Smooth muscle cell (in vitro differentiated cells): ENCODE measurements at regions not wholly inside any gene's neighbourhood (a gene's known extent, or its start where the extent isn't known, plus 50 kb on each side); places are given as distances from the start of the nearest gene placed in this dataset.

Source experiments
- DNase-seq: peaks from one replicate; lab custom pipeline; 2025; ENCODE audit not compliant: unreplicated experiment; lab: John Stamatoyannopoulos, UW
- H2AFZ ChIP-seq: fragments of 200-600 bp; sonication (generic); 2 replicates; pipeline ENCODE4 v1.6.0; 2016; ENCODE audit warnings: antibody characterized with exemption, low read depth, mild to moderate bottlenecking
- H3F3A ChIP-seq: fragments of 200-600 bp; sonication (generic); 2 replicates; pipeline ENCODE4 v1.6.0; 2017; ENCODE audit warnings: antibody characterized with exemption, low read depth
- H3K27ac ChIP-seq: fragments of 200-600 bp; sonication (generic); 2 replicates; pipeline ENCODE4 v1.5.1; 2016; ENCODE audit warnings: low read depth, mild to moderate bottlenecking
- H3K27me3 ChIP-seq: fragments of 200-600 bp; sonication (generic); 2 replicates; pipeline ENCODE4 v1.6.1; 2016; ENCODE audit warnings: low read depth, mild to moderate bottlenecking
- H3K36me3 ChIP-seq: fragments of 200-600 bp; sonication (generic); 2 replicates; pipeline ENCODE4 v1.5.1; 2016; ENCODE audit warnings: low read depth
- H3K4me1 ChIP-seq: fragments of 200-600 bp; sonication (generic); 2 replicates; pipeline ENCODE4 v1.5.1; 2016; ENCODE audit warnings: low read depth
- H3K4me2 ChIP-seq: fragments of 200-600 bp; sonication (generic); 2 replicates; pipeline ENCODE4 v1.6.0; 2016; ENCODE audit warnings: mild to moderate bottlenecking
- H3K4me3 ChIP-seq: fragments of 200-600 bp; sonication (generic); 2 replicates; pipeline ENCODE4 v1.5.1; 2016; ENCODE audit warnings: mild to moderate bottlenecking
- H3K79me2 ChIP-seq: fragments of 200-600 bp; sonication (generic); 2 replicates; pipeline ENCODE4 v1.6.0; 2016; ENCODE audit warnings: low read depth, mild to moderate bottlenecking
- H3K9ac ChIP-seq: fragments of 200-600 bp; sonication (generic); 2 replicates; pipeline ENCODE4 v1.6.0; 2016; ENCODE audit warnings: low read depth
- H3K9me3 ChIP-seq: fragments of 200-600 bp; sonication (generic); replicated peaks from 2 replicates; pipeline ENCODE4 v1.5.1; 2016; ENCODE audit warnings: low read depth
- H4K20me1 ChIP-seq: fragments of 200-600 bp; sonication (generic); 2 replicates; pipeline ENCODE4 v1.6.0; 2016; ENCODE audit warnings: low read depth
- WGBS: methylation state at CpG from one replicate; pipeline ENCODE4 v1.1.7; 2016; ENCODE audit warnings: low lambda C conversion rate; 5-methylcytosine and 5-hydroxymethylcytosine counted together
- TF ChIP-seq, protein P1 (sequence below): fragments of 200-600 bp; sonication (generic); IDR thresholded peaks from 2 replicates; pipeline ENCODE4 v1.5.1; 2017; ENCODE audit warnings: borderline replicate concordance, mild to moderate bottlenecking, antibody characterized with exemption; ENCODE audit not compliant: insufficient read depth, poor library complexity, severe bottlenecking

DNA sequence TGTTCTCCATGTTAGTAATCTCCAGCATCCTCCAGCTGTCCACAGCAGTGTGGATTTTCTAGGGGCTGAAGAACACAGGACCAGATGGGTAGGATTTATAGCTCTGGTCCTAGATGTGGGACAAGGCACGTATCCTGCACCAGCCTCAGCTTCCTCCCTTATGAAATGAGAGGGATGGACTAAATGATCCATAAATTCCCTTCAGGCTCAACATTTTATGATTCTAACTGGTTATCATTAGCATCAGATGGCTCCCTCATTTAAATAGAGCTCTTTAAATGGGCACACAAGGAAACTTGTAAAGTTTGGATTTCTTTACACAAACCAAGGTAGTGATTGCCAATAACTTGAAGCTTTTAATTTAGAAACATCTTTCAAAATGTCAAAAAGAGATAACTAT lies 97.7 kb downstream of the ESM1 start:
- Histone ChIP-seq H3K4me3 (no peak overlapping the region), H3K4me2 (no peak overlapping the region), H3K79me2 (no peaks in the 10 kb centered on the region), H3K4me1 (no peaks in the 10 kb centered on the region), H2AFZ (no peak overlapping the region), H3K36me3 (no peaks in the 10 kb centered on the region), H3K27ac (no peak overlapping the region), H4K20me1 (no peaks in the 10 kb centered on the region), H3K9ac (no peak overlapping the region), H3K27me3 (peaks cover 31% of the 10 kb centered on the region), H3F3A (no peaks in the 10 kb centered on the region), H3K9me3 (no peaks in the 10 kb centered on the region)
- WGBS: 83% methylated on average over 1 of the region's 1 CpG
- no peak for DNase-seq
- TF ChIP-seq, protein P1, sequence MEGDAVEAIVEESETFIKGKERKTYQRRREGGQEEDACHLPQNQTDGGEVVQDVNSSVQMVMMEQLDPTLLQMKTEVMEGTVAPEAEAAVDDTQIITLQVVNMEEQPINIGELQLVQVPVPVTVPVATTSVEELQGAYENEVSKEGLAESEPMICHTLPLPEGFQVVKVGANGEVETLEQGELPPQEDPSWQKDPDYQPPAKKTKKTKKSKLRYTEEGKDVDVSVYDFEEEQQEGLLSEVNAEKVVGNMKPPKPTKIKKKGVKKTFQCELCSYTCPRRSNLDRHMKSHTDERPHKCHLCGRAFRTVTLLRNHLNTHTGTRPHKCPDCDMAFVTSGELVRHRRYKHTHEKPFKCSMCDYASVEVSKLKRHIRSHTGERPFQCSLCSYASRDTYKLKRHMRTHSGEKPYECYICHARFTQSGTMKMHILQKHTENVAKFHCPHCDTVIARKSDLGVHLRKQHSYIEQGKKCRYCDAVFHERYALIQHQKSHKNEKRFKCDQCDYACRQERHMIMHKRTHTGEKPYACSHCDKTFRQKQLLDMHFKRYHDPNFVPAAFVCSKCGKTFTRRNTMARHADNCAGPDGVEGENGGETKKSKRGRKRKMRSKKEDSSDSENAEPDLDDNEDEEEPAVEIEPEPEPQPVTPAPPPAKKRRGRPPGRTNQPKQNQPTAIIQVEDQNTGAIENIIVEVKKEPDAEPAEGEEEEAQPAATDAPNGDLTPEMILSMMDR: no peak

- no peak overlapping the region for H3K9ac ChIP-seq
- H4K20me1 ChIP-seq: no peaks in the 10 kb centered on the region
- WGBS: 58% methylated on average over 1 of the region's 1 CpG
Observed at GRCh38 chr5:54886866-54887265, 98.5 kb downstream of the ESM1 start.

DNA sequence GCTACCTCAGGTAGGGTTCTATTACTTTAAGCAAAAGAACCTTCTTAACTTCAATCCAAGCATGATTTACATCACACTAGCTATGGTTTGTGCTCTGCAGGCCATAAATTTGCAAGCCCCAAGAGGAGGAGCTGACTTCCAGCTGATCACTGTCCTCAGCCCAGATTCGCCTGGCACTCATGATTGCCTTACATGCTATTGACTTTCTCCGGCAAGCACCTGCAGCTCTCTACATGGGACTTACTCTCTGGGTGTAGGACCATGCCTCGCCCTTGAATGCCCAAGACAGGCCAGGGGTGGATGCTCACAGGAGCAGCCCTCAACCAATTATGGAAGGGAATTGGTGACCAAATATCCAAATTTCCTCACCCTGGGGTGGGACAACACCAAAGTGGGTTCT lies 99.8 kb downstream of the ESM1 start:
- no peaks in the 10 kb centered on the region for H3K9me3 ChIP-seq
- TF ChIP-seq, protein P1: no peak
- no peaks in the 10 kb centered on the region for H3K4me1 ChIP-seq
- no peaks in the 10 kb centered on the region for H4K20me1 ChIP-seq
- H3K27me3 ChIP-seq: peaks cover 46% of the 10 kb centered on the region
- no peak overlapping the region for H3K9ac ChIP-seq
- 95% methylated on average over 3 of the region's 3 CpGs for WGBS
- no peak overlapping the region for H2AFZ ChIP-seq
- no peak overlapping the region for H3K27ac ChIP-seq
- no peaks in the 10 kb centered on the region for H3K36me3 ChIP-seq
- H3K4me2 ChIP-seq: no peak overlapping the region
- DNase-seq: no peak
- no peak overlapping the region for H3K4me3 ChIP-seq
- no peaks in the 10 kb centered on the region for H3K79me2 ChIP-seq
- no peaks in the 10 kb centered on the region for H3F3A ChIP-seq

More at GRCh38 chr5:54886866-54887265, 98.5 kb downstream of the ESM1 start:
- DNase-seq: no peak
- TF ChIP-seq, protein P1: no peak
- H3K4me3 ChIP-seq: no peak overlapping the region
- H3K36me3 ChIP-seq: no peaks in the 10 kb centered on the region
- no peaks in the 10 kb centered on the region for H3K9me3 ChIP-seq
- H3F3A ChIP-seq: no peaks in the 10 kb centered on the region
- no peak overlapping the region for H3K27ac ChIP-seq
- no peaks in the 10 kb centered on the region for H3K4me1 ChIP-seq
- peaks cover 38% of the 10 kb centered on the region for H3K27me3 ChIP-seq
- H2AFZ ChIP-seq: no peak overlapping the region
- H3K79me2 ChIP-seq: no peaks in the 10 kb centered on the region
- H3K4me2 ChIP-seq: no peak overlapping the region

- Histone ChIP-seq H3K4me1 (no peaks in the 10 kb centered on the region), H3K27ac (no peak overlapping the region), H2AFZ (no peak overlapping the region), H3K4me3 (peak overlapping the region; percentile 59), H3K79me2 (no peaks in the 10 kb centered on the region), H4K20me1 (no peaks in the 10 kb centered on the region), H3K9ac (no peak overlapping the region), H3K27me3 (peaks cover 46% of the 10 kb centered on the region), H3K4me2 (peak overlapping the region; percentile 93), H3F3A (no peaks in the 10 kb centered on the region), H3K9me3 (no peaks in the 10 kb centered on the region), H3K36me3 (no peaks in the 10 kb centered on the region)
- TF ChIP-seq, protein P1: no peak
- no peak for DNase-seq
- WGBS: 31% methylated on average over 15 of the region's 18 CpGs
Observed at GRCh38 chr5:54884195-54884536, 101.2 kb downstream of the ESM1 start.
